GM12873 (cell line): ENCODE measurements at regions not wholly inside any gene's neighbourhood (a gene's known extent, or its start where the extent isn't known, plus 50 kb on each side); places are given as distances from the start of the nearest gene placed in this dataset.

Experiments used
- TF ChIP-seq, protein P1 (sequence below): IDR thresholded peaks from 2 replicates; pipeline ENCODE4 v1.5.1; 2012; ENCODE audit warnings: low read depth, mild to moderate bottlenecking, moderate library complexity, low read length, control low read depth; ENCODE audit not compliant: insufficient read depth; ENCODE audit errors: missing control alignments

DNA sequence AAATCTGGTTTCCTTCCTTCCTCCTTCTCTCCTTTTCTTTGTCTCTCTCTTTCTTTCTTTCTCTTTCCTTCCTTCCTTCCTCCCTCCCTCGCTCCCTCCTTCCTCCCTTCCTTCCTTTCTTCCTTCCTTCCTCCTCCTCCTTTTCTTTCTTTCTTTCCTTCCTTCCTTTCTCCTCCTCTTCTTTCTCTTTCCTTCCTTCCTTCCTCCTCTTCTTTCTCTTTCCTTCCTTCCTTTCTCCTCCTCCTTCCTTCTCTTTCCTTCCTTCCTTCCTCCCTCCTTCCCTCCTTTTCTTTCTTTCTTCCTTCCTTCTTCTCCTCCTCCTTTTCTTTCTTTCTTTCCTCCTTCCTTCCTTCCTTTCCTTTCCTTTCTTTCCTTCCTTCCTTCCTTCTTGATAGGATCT, 61.2 kb downstream of the VIP start:
- TF ChIP-seq, protein P1, sequence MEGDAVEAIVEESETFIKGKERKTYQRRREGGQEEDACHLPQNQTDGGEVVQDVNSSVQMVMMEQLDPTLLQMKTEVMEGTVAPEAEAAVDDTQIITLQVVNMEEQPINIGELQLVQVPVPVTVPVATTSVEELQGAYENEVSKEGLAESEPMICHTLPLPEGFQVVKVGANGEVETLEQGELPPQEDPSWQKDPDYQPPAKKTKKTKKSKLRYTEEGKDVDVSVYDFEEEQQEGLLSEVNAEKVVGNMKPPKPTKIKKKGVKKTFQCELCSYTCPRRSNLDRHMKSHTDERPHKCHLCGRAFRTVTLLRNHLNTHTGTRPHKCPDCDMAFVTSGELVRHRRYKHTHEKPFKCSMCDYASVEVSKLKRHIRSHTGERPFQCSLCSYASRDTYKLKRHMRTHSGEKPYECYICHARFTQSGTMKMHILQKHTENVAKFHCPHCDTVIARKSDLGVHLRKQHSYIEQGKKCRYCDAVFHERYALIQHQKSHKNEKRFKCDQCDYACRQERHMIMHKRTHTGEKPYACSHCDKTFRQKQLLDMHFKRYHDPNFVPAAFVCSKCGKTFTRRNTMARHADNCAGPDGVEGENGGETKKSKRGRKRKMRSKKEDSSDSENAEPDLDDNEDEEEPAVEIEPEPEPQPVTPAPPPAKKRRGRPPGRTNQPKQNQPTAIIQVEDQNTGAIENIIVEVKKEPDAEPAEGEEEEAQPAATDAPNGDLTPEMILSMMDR, result no peak

DNA sequence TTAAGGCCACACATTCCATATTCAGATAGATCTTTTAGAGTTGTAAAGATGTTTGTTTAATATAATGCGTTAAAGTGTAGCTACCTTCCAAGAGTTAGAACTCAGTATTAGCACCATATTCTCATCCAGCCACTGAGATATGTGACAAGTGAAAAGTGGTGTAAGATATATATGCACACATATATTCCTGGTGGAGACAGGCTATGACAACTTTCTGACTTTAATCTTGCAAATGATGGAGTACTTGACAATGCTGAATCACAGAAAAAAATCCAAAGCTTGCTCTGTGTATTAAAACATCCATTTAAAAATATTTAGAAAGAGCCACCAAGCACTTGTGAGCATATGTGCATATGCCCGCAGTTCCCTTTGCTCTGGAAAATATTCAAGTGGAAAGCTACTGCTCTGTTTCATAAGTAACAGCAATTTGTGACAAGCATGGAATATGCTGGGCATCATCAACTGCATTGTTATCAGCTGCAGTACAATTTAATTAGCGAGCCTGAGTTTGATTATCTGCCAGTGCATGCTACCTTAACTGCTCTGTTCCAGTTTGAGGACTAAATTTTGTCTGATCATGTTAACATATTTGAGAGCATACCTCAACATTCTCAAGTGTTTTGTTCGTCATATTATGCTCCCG, 64.8 kb downstream of the VIP start:
- TF ChIP-seq, protein P1, result no peak

DNA sequence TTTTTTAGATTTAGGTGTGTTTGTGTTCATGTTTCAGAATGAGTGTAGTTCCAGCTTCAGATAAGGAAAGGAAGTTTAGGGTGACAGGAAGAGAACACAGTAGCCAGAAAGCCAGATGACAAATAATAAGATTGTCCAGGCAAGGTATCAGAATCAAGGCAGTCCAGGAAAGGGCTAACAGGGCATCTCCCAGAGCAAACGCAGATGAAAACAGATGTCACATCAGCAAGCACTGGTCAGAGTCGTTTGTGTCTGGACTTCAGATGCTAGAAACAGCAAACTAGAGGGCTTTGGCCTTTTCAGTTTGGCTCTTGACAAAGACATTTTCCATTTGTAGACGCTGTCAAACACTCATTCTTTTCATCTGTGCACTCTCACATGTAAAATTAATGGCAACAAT, 65.5 kb downstream of the VIP start:
- TF ChIP-seq, protein P1, result no peak

DNA sequence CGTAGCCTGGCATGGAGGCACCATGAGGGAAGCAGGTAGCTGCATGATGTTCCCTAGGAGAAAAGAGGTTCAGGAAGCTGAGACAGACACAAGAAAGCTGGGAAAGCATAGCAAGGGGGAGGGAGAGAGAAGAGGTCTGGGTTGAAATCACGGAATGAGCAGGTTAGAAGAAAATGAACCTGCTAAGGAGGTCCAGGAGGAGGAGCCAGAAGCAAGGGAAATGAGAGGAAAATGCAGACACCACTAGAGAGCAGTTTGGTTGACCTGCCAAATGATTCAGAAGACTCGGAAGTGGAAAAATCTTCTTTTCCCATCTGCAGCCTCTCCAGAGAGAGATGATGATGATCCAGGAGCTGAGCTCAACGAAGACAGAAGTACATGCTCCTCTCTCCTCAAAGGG, 70.9 kb downstream of the VIP start:
- TF ChIP-seq, protein P1, result no peak

DNA sequence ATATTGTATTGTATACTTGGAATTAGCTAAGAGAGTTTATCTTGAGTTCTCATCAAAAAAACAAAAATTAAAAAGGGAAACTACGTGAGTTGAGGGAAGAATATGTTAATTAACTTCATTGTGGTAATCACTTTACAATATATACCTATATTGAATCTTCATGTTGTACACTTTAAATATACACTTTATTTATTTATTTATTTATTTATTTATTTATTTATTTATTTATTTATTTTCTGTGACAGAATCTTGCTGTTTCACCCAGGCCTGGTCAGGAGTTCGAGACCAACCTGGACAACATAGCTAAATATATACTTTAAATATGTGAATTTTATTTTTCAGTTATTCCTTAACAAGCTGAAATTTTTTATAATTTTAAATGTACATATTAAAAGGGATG, 74.1 kb downstream of the VIP start:
- TF ChIP-seq, protein P1, result no peak

DNA sequence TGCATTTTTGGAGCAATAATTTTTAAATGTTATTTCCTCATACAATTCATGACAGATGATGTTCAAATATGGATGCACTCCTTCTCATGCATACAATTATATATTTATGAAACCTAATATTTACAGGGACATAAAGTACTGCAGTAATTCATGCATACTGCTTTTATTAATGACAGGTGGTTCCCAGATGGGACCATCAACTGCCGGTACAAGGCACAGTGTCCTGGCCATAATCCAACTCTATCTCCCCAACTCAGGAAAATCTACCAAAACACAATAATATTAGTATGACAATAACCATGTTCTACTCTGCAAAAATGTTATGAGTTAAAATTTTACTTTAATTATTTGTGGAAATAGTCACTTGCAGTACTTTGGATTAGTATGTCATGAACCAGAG, 77.8 kb downstream of the VIP start:
- TF ChIP-seq, protein P1, result no peak

DNA sequence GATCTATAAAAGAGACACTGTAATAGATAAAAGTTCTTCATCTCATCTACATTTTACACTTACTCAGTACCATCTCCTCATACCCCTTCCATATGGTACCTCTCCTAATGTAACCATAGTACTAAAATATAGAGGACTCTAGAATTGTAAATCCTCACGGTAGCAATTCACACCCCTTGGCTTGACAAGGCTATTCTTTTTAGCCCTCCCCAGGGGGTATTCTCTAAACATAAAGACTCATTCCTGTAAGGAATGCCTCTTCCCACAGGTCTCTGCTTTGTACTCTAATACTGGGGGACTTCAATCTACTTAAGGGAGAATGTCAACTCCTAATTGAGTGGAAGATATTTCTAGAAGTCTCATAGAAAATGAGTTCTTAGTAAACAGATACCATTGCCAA, 85.9 kb downstream of the VIP start:
- TF ChIP-seq, protein P1, result no peak

DNA sequence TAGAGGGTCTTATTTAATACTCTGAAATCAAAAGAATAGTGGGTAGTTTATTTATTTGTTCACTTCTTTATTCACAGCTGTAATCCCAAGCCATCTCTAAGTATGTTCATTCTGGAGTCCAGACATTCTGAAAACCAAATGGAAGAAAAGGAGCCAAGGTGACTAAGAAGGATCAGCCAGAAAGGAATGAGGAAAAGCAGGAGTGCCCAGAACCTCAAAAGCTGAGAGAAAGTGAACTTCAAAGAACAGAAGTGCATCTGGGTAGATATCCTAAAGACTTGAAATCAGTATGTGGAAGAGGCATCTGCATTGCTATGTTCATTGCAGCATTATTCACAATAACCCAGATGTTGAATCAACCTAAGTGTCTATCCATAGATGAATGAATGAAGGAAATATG, 94.8 kb downstream of the VIP start:
- TF ChIP-seq, protein P1, result no peak
